Tibial nerve (tissue), 4 donors: ENCODE measurements at regions not wholly inside any gene's neighbourhood (a gene's known extent, or its start where the extent isn't known, plus 50 kb on each side); places are given as distances from the start of the nearest gene placed in this dataset.

Experiments used
- EP300 ChIP-seq, 2 donors: sonication (generic); formaldehyde crosslinking; IDR thresholded peaks; one replicate each; pipeline ENCODE4 v1.6.1; 2017; ENCODE audit warnings: antibody characterized with exemption in 2 of 2, mild to moderate bottlenecking in 1 of 2
- TF ChIP-seq, protein P1 (sequence below), 5 experiments: fragments of 200-600 bp in 3 of 5; fragments of 450-650 bp in 2 of 5; sonication (generic) in 3 of 5; IDR thresholded peaks; one replicate each; pipeline ENCODE4 v1.5.1; 2016 to 2019; ENCODE audit warnings: antibody characterized with exemption in 5 of 5, mild to moderate bottlenecking in 3 of 5, moderate library complexity in 2 of 5

GRCh38 chr6:90816764-90817163 is 229.9 kb upstream of the MAP3K7 start:
- TF ChIP-seq, protein P1, sequence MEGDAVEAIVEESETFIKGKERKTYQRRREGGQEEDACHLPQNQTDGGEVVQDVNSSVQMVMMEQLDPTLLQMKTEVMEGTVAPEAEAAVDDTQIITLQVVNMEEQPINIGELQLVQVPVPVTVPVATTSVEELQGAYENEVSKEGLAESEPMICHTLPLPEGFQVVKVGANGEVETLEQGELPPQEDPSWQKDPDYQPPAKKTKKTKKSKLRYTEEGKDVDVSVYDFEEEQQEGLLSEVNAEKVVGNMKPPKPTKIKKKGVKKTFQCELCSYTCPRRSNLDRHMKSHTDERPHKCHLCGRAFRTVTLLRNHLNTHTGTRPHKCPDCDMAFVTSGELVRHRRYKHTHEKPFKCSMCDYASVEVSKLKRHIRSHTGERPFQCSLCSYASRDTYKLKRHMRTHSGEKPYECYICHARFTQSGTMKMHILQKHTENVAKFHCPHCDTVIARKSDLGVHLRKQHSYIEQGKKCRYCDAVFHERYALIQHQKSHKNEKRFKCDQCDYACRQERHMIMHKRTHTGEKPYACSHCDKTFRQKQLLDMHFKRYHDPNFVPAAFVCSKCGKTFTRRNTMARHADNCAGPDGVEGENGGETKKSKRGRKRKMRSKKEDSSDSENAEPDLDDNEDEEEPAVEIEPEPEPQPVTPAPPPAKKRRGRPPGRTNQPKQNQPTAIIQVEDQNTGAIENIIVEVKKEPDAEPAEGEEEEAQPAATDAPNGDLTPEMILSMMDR (IDR thresholded peaks at IDR 0.05) = no peak
- no peak for TF ChIP-seq EP300 (IDR thresholded peaks at IDR 0.05)
